DMS 273 treated with DMSO at 0.1 percent for 48 hours (cell line): ENCODE measurements at regions not wholly inside any gene's neighbourhood (a gene's known extent, or its start where the extent isn't known, plus 50 kb on each side); places are given as distances from the start of the nearest gene placed in this dataset.
A peak's percentile ranks its signal among the peaks of the same experiment; 100 is the strongest.
"Not testable (repeated sequence)": the region's sequence is repeated elsewhere in the genome, so short reads cannot be mapped to it uniquely, and the experiment has no call there.

Experiments
- DNase-seq: peaks from one replicate; lab custom pipeline; 2025; lab: John Stamatoyannopoulos, UW

DNA sequence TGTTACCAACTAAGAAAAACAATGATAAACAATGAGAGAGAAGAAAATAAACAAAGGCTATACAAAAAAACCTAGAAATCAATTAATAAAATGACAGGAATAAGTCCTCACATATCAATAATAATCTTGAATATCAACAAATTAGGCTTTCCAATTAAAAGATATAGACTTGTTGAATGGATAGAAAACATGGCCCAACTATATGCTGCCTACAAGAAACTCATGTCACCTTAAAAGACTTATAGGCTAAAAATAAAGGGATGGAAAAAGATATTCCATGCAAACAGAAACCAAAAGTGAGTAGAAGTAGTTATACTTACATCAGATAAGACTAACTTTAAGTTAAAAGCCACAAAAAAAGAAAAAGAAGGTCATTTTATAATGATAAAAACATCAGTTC, 183.9 kb downstream of the MYRFL start:
- no peak for DNase-seq

DNA sequence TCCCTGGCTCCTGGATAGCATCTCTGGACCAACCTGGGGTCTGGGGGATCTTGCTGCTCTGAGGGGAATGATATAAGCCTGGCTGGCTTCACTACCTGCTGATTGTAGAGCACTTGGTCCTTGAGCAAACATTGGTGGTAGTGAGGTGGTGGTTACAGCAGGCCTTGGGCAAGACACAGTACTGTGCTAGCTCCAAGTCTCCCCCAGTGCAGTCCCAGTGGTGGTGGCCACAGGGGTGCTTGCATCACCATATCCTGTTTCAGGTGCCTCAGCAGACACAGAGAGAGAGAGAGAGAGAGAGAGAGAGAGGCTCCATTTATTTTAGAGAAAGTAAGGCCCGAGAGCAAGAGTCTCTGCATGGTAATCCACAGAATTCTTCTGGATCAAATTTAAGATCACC, 186.3 kb downstream of the MYRFL start:
- DNase-seq: no peak

DNA sequence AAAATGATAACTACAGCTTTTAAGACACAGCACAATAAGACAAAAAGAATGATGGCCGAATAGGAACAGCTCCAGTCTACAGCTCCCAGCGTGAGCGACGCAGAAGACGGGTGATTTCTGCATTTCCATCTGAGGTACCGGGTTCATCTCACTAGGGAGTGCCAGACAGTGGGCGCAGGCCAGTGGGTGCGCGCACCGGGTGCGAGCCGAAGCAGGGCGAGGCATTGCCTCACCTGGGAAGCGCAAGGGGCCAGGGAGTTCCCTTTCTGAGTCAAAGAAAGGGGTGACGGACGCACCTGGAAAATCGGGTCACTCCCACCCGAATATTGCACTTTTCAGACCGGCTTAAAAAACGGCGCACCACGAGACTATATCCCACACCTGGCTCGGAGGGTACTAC, 188.0 kb downstream of the MYRFL start:
- not testable (repeated sequence) for DNase-seq

DNA sequence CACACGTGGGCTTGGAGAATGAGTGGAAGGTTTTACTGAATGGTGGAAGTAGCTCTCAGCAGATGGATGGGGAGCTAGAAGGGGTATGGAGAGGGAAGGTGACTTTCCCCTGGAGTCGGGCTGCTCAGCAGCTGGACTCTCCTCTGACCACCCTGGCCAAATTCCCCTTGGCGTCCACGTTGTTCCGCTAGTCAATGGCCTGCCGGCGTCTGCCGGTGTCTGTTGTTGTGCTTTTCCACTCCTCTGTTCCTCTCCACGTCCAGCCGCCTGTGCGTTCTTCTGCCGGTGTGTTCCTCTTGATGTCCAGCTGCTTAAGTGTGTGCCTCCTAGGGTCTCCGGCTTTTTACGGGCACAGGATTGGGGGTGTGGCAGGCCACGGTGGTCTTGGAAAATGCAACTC, 203.5 kb downstream of the MYRFL start:
- no peak for DNase-seq

DNA sequence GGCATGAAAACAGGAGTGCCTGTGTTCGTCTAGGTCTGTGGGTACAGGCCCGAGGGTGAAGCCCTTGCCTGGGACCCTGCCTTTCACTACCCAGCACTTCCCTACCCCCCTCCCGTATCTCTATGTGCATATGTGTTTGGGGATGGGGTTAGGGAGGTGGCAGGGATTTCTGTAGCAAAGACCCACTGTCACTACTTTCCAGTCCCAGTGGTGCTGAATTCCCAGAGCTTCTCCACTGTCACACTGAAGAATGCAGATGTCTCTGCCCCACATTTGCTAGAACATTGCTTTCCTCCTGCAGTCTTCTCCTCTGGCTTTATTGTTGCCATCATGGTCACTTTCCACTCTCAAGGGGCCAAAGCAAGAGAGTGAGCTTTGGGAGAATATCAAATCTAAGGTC, 203.9 kb downstream of the MYRFL start:
- DNase-seq: no peak

DNA sequence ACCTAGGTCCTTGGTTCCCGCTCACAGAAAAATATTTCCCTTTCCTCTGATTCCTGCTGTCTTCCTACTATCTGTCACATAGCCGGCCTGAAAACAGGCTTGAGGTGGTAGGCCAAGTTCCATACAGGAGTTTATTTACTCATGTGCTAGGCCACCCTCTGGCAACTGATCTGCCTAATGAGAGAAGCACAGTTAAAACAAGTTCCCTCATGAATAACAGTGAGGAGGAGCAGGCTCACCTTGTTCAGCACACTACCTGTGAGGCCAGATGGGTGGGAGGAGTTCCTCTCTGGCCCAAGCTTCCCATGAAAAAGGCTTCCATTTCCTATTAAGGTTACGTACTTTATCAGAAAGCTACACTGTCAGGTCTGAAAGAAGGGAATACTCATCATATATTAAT, 206.0 kb downstream of the MYRFL start:
- no peak for DNase-seq

DNA sequence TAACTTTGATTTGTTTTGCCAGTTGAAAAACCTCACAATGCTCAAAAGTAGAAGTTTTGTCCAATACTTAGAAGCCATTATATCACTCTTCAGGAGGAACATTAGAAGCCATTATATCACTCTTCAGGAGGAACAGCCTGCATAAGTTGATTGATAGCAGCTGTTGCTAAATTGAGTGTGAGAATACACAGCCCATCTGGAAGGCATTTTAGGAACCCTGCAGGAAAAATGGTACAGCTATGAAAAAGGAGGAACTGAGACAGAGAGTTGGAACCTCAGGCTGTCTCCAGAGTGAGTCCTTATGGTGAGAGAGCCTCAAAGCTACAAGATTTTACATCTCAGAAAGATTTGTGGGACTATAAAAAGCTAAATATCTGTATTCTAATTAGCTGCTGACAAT, 207.0 kb downstream of the MYRFL start:
- peak; percentile 20 for DNase-seq

DNA sequence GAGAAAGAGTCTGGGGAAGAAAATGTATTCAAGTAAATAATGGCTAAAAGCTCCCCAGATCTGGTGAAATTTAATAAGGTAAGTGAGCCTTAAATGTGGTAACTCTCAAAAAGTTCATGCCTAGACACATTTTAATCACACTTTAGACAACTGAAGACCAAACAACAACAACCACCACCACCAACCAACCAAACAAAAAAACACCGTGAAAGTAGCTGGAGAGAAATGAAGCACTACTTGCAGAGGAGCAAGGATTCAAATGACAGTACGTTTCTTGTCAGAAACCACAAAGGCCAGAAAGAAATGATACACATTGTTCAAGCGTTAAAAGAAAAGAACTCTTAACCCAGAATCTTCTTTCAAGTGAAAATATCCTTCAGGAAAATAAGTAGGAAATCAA, 208.3 kb downstream of the MYRFL start:
- DNase-seq: no peak

DNA sequence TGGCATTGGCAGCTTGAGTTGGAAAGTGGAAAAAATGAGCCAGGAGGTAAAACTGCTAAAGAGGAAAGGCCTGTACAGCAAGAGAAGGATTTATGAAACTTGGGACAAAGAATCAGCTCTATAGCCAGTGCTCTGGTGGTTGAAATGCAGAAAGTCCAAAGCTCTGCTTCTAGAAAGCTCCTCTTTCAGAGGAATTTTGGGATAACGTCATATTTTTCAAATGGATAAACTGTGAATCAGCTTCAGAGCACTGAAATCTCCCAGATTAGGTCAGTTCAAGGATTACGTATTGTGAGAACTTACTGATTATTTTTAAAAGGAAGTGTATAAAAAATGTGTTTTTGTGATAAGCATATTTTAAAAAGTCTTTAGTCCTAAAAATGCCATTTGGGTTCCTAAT, 203.1 kb upstream of the CNOT2 start:
- no peak for DNase-seq

DNA sequence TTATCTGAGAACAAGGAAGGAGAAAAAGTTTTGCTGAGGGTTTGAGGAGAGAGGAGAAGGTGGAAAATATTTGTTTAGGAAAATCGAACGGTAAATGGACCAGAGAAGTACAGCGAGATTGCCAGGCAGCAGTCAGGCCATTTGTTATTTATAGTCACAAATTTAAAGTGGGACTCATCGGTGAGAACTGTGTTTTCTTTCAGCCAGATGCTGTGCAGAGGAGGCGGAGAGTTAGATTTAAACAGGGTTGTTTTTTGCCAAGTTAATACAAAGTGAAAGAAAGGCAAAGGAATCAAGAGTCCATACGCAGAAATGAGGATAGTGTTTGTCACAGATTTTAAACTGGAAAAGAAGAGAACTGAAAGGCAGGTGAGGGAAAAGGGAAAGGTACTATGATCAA, 200.6 kb upstream of the CNOT2 start:
- no peak for DNase-seq

DNA sequence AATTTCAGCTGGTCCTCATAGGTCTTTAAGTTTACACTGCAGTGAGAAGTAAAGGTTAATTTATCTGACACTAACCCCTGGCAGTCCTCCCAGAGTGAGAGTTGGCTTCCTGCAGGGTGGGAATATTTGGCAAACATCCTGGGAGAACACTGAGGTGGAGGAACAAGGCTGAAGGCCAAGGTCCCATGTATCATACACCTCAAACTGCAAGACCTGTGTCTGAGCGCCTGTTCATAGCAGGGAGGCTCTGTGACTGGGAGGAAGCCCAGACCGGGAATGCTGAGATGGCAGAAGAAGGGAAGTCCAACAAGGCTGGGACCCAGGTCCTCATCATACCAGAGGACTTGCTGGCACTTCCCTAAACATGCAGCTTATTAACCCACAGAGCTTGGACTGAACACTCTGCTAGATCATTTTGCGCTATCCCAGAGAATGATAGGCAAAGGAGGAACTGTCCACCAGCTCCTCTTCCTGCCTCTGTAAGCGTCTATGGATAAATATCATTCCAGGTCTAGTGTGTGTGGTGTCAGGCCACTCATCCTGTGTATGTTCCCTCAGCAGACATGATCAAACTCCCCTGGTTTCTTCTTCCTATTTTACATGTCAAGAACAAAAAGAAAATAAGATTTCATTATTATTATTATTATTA, 199.6 kb upstream of the CNOT2 start:
- no peak for DNase-seq

DNA sequence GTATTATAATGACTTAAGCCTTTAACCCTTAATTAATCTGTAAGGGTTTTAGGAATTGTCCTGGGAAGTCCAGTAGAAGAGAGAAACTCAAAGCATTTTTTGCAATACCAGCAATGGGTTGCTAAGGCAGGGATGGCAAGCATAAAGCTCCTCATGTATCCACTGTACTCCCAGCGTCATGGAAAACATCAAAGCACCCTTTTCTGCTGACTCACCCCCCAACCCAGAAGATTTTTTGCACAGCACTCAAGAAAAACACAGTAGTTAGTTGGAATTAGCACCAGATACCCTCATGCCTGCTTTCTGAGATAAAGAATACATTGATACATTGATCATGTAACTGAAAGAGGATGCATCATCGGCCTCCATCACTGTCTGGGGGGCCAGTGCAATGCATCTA, 199.1 kb upstream of the CNOT2 start:
- DNase-seq: no peak

DNA sequence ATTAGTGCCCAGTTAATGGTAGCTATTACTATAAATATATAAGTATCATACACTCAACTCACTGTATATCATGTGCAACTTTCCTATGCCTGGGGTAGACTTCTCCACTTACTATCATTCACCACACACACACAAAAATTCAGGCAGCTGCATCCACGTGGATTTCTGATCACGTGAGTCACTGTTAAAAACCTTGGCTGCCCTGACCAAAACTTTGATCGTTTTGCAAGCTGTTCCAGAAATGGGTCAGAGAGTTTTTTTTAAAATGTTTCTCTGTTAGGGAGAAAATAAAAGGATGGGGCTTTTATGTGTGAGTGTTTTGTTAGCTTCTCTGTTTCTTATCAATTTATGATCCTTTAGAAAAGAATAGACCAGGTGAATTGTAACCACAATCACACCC, 198.2 kb upstream of the CNOT2 start:
- DNase-seq: no peak

DNA sequence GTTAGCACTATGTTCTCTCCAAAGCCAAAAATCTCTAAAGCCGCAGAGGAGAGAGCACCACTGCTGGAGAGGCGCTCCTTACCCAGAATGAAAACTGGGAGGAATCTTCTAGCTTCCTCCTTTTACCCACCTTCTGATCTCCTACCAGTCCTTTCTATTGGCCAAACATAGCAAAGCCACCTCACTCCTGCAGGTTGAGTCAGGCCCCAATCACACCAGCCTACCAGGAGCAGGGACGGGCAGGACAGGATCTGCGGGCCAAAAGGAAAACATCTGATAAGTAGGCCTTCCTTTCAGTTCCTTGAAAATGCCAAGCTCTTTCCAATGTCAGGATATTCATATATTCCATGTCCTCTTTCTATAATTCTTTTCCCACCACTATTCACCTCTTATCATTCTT, 197.7 kb upstream of the CNOT2 start:
- no peak for DNase-seq

DNA sequence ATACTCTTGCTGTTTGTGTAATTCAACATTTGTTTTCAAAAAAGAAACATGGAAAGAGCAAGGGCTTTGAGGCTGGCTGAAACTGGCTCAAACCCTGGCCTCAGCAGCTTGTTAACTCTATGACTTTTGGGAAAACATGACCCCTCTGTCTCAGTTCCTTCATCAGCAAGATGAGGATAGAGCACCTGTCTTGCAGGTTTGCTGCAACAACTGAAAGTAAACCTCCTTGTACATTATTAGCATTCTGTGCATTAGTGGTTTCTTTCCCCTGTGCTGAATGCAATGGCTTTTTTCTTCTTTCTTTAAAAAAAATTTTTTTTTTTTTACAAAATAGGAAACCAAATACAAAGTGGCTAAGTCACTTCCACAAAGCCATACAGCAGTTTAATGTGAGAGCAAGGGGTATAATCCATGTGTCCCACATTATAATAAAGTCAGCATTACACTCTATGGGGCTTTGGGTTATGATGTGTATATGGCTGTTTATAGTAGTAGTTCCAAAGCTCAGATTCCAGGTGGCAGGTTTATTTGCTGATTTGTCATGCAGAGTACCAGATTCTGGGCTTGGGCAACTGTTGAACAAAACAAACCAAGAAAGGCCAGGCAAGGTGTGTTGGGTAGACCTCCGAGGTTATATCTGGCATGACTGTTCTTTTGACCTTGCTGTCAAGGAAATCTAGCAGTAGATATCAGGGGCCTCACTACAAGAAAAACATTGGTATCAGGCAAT, 194.5 kb upstream of the CNOT2 start:
- no peak for DNase-seq

DNA sequence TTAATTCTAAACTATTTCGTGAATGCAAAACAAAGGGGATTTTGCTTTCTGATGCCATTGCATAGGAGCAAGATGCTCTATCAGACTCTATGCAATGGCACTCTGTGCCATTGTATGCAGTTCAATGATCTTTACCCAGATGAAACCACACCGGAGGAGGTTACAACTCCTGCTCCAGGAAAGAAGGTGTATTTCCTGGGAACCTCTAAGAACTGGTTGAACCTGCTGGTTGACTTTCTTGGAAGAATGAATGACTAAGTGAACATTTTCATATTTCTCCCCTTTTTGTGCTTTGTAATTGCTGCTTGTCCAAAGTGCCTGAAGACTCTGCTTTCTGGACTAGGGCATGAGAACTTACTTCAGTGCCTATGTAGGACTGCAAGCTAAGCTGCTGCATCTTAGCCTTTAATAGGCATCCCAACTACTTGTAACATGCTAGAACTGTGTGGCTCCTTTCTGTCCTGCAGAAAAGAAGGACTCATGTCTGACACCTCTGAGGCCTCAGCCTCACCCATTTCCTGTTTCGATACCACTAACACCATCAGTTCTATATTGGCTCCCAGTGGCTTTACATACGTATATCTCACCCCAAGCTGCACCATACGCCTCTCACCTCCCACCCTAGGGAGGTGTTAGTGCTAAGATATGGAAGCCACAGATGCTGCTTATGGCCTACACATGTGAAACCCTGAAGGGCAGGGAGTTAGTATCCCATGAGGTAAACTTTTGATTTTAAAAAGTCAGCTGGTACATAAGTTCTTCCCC, 193.5 kb upstream of the CNOT2 start:
- no peak for DNase-seq

DNA sequence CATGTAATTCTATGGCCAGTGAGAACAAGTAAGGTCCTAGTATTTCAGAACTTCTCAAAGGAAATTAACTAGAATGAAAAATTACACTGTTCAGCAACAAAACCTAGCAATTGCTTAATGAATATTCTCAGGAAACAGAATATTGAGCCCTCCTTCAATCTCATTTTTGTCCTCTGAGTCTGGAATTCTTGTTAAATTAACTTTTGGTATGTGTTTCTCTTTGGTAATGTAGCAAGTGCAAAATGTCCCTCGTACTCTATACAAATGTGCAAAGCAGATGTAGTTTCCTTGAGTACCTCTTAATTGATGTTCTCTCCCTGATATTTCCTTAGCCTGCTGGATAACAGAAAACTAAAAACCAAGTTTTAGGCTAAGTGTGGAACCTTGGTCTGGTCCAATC, 190.8 kb upstream of the CNOT2 start:
- DNase-seq: no peak

DNA sequence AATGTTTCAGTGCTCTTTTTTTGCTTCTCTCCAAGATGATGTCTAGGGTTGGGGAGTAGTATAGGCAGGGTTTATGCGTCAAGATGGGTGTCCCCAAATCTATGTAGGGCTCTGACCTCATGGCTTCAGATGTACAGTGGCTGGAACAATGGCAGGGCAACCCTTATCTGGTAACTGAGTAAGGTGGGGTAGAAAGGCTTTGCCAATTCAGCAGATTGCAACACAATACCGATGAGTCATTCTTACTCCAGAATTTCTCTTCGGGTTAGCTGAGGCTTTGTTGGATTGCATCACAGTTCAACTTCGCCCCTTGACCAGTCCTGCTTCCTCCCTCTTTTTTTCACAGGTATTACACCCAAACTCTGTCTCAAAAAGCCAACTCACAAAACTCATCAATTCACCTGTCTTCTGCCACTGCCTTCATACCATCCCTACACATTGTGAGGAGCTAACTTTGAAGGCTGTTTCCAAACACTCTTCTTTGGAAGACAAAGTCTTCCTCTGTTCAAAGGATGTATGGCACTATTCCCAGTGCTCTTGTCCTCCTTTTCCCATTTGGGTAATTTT, 190.2 kb upstream of the CNOT2 start:
- no peak for DNase-seq

DNA sequence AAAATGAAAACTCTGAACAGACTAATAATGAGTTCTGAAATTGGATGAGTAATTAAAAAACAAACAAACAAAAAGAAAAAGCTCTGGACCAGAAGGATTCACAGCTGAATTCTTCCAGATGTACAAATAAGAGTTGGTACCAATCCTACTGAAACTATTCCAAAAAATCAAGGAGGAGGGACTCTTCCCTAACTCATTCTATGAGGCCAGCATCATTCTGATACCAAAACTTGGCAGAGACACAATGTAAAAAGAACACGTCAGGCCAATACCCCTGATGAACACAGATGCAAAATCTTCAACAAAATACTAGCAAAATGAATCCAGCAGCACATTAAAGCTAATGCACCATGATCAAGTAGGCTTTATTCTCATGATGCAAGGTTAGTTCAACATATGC, 183.9 kb upstream of the CNOT2 start:
- DNase-seq: no peak

DNA sequence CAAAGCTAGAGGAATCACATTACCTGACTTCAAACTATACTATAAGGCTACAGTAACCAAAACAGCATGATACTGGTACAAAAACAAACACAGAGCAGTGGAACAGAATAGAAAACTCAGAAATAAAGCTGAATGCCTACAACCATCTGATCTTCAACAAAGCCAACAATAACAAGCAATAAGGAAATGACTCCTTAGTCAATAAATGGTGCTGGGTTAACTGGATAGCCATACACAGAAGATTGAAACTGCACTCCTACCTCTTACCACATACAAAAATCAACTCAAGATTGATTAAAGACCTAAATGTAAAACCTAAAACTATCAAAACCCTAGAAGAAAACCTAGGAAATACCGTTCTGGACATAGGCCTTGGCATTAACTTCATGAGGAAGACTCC, 182.6 kb upstream of the CNOT2 start:
- DNase-seq: no peak

DNA sequence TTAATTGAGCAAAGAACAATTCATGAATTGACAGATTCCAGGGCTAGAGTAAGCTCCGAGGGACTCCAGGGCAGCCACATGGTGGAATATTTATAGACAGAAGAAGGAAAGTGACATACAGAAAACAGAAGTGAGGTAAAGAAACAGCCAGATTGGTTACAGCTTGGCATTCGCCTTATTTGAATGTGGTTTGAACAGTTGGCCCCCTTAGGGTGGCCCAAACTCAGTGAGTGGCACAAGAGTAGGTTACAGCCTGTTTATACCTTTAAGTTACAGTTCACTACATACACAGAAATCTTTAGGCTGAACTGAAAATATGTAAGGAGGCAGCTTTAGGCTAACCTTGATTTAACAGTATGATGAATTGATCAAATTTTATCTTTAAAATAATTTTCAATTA, 174.5 kb upstream of the CNOT2 start:
- DNase-seq: no peak

DNA sequence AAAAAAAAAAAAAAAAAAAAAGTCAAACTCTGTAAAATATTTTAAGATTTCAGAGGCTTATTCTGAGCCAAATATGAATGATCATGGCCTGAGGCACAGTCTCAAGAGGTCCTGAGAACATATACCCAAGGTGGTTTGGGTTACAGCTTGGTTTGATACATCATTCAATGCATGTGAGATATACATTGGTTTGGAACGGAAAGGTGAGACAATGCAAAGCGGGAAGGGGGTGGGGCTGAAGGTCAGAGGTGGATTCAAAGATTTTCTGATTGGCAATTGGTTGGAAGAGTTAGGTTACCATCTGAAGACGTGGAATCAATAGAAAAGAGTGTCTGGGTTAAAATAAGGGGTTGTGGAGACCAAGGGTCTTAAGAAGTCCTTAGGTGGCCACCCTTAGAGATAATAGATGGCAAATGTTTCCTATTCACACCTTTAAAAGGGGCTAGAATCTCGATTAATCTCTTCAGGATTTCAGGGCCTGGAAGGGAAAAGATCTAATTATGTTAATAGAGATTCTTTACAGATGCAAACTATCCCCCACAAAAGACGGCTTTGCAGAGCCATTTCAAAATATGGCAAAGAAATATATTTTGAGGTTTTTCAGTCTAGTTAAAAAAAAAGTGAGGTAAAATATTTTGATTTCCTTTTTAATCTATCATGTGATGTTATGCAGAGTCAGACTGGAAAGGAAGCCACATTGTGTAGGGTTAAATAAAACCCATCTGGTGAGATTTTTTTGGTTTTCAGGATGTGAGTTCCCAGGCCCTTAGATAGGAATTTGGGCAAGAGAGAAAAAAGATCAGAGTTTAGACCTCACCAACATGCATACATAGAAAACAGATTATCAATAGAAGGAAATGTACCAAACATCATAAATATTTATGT, 173.8 kb upstream of the CNOT2 start:
- DNase-seq: no peak
